A549 (cell line): ENCODE measurements at regions not wholly inside any gene's neighbourhood (a gene's known extent, or its start where the extent isn't known, plus 50 kb on each side); places are given as distances from the start of the nearest gene placed in this dataset.

Experiments
- CTCF ChIP-seq: fragments of >200 bp; sonication (Bioruptor Twin); formaldehyde crosslinking; IDR thresholded peaks from 3 replicates; pipeline ENCODE4 v1.5.1; 2016
- EP300 ChIP-seq, 2 experiments: fragments of >200 bp; sonication (Bioruptor Twin); formaldehyde crosslinking; IDR thresholded peaks; 2 replicates in 1 of 2; 3 replicates in 1 of 2; pipeline ENCODE4 v1.6.1; 2016 to 2017
- HOXA7 ChIP-seq: fragments of 250-450 bp; sonication (Bioruptor Pico); IDR thresholded peaks from 2 replicates; pipeline ENCODE4 v1.5.0; 2020; ENCODE audit warnings: mild to moderate bottlenecking, moderate library complexity
- HOXB13 ChIP-seq: fragments of 250-450 bp; sonication (Bioruptor Pico); IDR thresholded peaks from 2 replicates; pipeline ENCODE4 v1.5.0; 2020; ENCODE audit warnings: low read depth, mild to moderate bottlenecking, moderate library complexity
- JUNB ChIP-seq: fragments of >200 bp; sonication (Bioruptor Twin); formaldehyde crosslinking; IDR thresholded peaks from 2 replicates; pipeline ENCODE4 v1.6.1; 2016
- MAFK ChIP-seq: fragments of 450-650 bp; IDR thresholded peaks from 2 replicates; pipeline ENCODE4 v1.6.1; 2014; ENCODE audit not compliant: partially characterized antibody
- MAX ChIP-seq: IDR thresholded peaks from 2 replicates; pipeline ENCODE4 v1.6.1; 2012

- TF ChIP-seq EP300 (IDR thresholded peaks at IDR 0.05) (no peak), CTCF (no peak), MAFK (no peak), JUNB (no peak), HOXB13 (CRISPR knock-in tag) (no peak), MAX (no peak), HOXA7 (no peak)
These were observed 450.9 kb upstream of the TMPO start for GRCh38 chr12:98064501-98064900.
